Erythroblast (primary cell): ENCODE measurements at regions not wholly inside any gene's neighbourhood (a gene's known extent, or its start where the extent isn't known, plus 50 kb on each side); places are given as distances from the start of the nearest gene placed in this dataset.
"Not testable (repeated sequence)": the region's sequence is repeated elsewhere in the genome, so short reads cannot be mapped to it uniquely, and the experiment has no call there.

Source experiments
- DNase-seq, 2 experiments: peaks; one replicate each; lab custom pipeline; 2025; lab: John Stamatoyannopoulos, UW
- GATA1 ChIP-seq: IDR thresholded peaks from 2 replicates; pipeline ENCODE4 v1.6.1; 2011; ENCODE audit warnings: low read depth, mild to moderate bottlenecking, control low read depth, low read length, moderate library complexity
- POLR2A ChIP-seq: IDR thresholded peaks from 2 replicates; pipeline ENCODE4 v1.6.1; 2011; ENCODE audit warnings: mild to moderate bottlenecking, low read length

- TF ChIP-seq POLR2A (no peak), GATA1 (no peak)
- no peak for DNase-seq
Observed at GRCh38 chr16:26594666-26595065, 472.1 kb upstream of the C16orf82 start.

GRCh38 chr16:26595199-26595598, 471.5 kb upstream of the C16orf82 start:
- no peak for DNase-seq
- TF ChIP-seq POLR2A (no peak), GATA1 (no peak)

GRCh38 chr16:26596033-26596432, 470.7 kb upstream of the C16orf82 start:
- DNase-seq = not testable (repeated sequence)

GRCh38 chr16:26598061-26598460, 468.7 kb upstream of the C16orf82 start:
- no peak for TF ChIP-seq POLR2A
- DNase-seq = peak in 1 of 2 experiments; percentile 2

GRCh38 chr16:26598998-26599784, 467.5 kb upstream of the C16orf82 start:
- DNase-seq = no peak
- no peak for TF ChIP-seq POLR2A
- TF ChIP-seq GATA1 = no peak

GRCh38 chr16:26599785-26600104, 467.0 kb upstream of the C16orf82 start:
- DNase-seq = no peak
- TF ChIP-seq POLR2A (no peak), GATA1 (no peak)

GRCh38 chr16:26601335-26601734, 465.4 kb upstream of the C16orf82 start:
- TF ChIP-seq POLR2A (no peak), GATA1 (no peak)
- DNase-seq = no peak

- no peak for DNase-seq
- no peak for TF ChIP-seq GATA1
- TF ChIP-seq POLR2A = no peak
Observed at GRCh38 chr16:26605626-26606271, 461.0 kb upstream of the C16orf82 start.

GRCh38 chr16:26606381-26607150, 460.2 kb upstream of the C16orf82 start:
- DNase-seq = no peak
- TF ChIP-seq POLR2A (no peak), GATA1 (no peak)

- no peak for TF ChIP-seq GATA1
- no peak for TF ChIP-seq POLR2A
- no peak for DNase-seq
Observed at GRCh38 chr16:26614237-26614841, 452.4 kb upstream of the C16orf82 start.

- TF ChIP-seq GATA1 = no peak
- no peak for TF ChIP-seq POLR2A
Observed at GRCh38 chr16:26623442-26623841, 443.3 kb upstream of the C16orf82 start.

GRCh38 chr16:26627958-26628357, 438.8 kb upstream of the C16orf82 start:
- DNase-seq = no peak
- TF ChIP-seq GATA1 (no peak), POLR2A (no peak)

More at GRCh38 chr16:26623442-26623841, 443.3 kb upstream of the C16orf82 start:
- no peak for DNase-seq

GRCh38 chr16:26631365-26631764, 435.4 kb upstream of the C16orf82 start:
- DNase-seq = not testable (repeated sequence)

GRCh38 chr16:26642047-26642664, 424.6 kb upstream of the C16orf82 start:
- DNase-seq = no peak
- no peak for TF ChIP-seq GATA1
